Progenitor cell of endocrine pancreas (in vitro differentiated cells): ENCODE measurements at regions not wholly inside any gene's neighbourhood (a gene's known extent, or its start where the extent isn't known, plus 50 kb on each side); places are given as distances from the start of the nearest gene placed in this dataset.

Source experiments
- DNase-seq: peaks from one replicate; pipeline ENCODE4 v3.0.0; 2021; ENCODE audit warnings: low spot score; ENCODE audit not compliant: unreplicated experiment
- H3K27ac Mint-ChIP-seq: 2 replicates; pipeline ENCODE4 v1.8.0; 2021; ENCODE audit warnings: mild to moderate bottlenecking, moderate library complexity, mixed read lengths
- H3K27me3 Mint-ChIP-seq: 2 replicates; pipeline ENCODE4 v1.8.0; 2021; ENCODE audit warnings: mixed read lengths
- H3K36me3 Mint-ChIP-seq: 2 replicates; pipeline ENCODE4 v1.8.0; 2022; ENCODE audit warnings: mixed read lengths; ENCODE audit not compliant: insufficient read depth
- H3K4me1 Mint-ChIP-seq: 2 replicates; pipeline ENCODE4 v1.8.0; 2021; ENCODE audit warnings: low read depth, mixed read lengths
- H3K4me3 Mint-ChIP-seq: 2 replicates; pipeline ENCODE4 v1.8.0; 2021; ENCODE audit warnings: low read depth, mild to moderate bottlenecking, moderate library complexity, mixed read lengths
- H3K9me3 Mint-ChIP-seq: 2 replicates; pipeline ENCODE4 v1.8.0; 2021; ENCODE audit warnings: low read depth, mixed read lengths
- CTCF ChIP-seq: fragments of 200-600 bp; sonication (generic); IDR thresholded peaks from one replicate; pipeline ENCODE4 v1.5.0; 2021; ENCODE audit warnings: antibody characterized with exemption, mild to moderate bottlenecking; ENCODE audit not compliant: unreplicated experiment

GRCh38 chr2:16282511-16282910 lies 342.2 kb downstream of the MYCN start:
- no peak for TF ChIP-seq CTCF

GRCh38 chr2:16281451-16282335 lies 341.3 kb downstream of the MYCN start:
- no peaks in the 10 kb centered on the region for H3K36me3 Mint-ChIP-seq
- H3K27ac Mint-ChIP-seq, result no peak overlapping the region
- H3K4me3 Mint-ChIP-seq, result no peak overlapping the region
- H3K4me1 Mint-ChIP-seq, result peaks cover 5% of the 10 kb centered on the region
- peak; percentile 64 for TF ChIP-seq CTCF
- H3K27me3 Mint-ChIP-seq, result peaks cover 22% of the 10 kb centered on the region
- H3K9me3 Mint-ChIP-seq, result no peaks in the 10 kb centered on the region
- no peak for DNase-seq

More at GRCh38 chr2:16282511-16282910, 342.2 kb downstream of the MYCN start:
- H3K4me3 Mint-ChIP-seq, result no peak overlapping the region
- DNase-seq, result no peak
- no peaks in the 10 kb centered on the region for H3K9me3 Mint-ChIP-seq
- H3K27ac Mint-ChIP-seq, result no peak overlapping the region
- no peaks in the 10 kb centered on the region for H3K36me3 Mint-ChIP-seq
- H3K4me1 Mint-ChIP-seq, result peaks cover 5% of the 10 kb centered on the region
- H3K27me3 Mint-ChIP-seq, result peaks cover 26% of the 10 kb centered on the region

- no peak overlapping the region for H3K4me3 Mint-ChIP-seq
- no peaks in the 10 kb centered on the region for H3K36me3 Mint-ChIP-seq
- H3K27me3 Mint-ChIP-seq, result peaks cover 14% of the 10 kb centered on the region
- no peak overlapping the region for H3K27ac Mint-ChIP-seq
- DNase-seq, result no peak
- H3K9me3 Mint-ChIP-seq, result no peaks in the 10 kb centered on the region
- no peak for TF ChIP-seq CTCF
- peaks cover 5% of the 10 kb centered on the region for H3K4me1 Mint-ChIP-seq
Measured at GRCh38 chr2:16280081-16280480, 339.7 kb downstream of the MYCN start.

GRCh38 chr2:16279641-16280040 lies 339.3 kb downstream of the MYCN start:
- H3K4me1 Mint-ChIP-seq, result peaks cover 5% of the 10 kb centered on the region
- no peak for TF ChIP-seq CTCF
- H3K4me3 Mint-ChIP-seq, result no peak overlapping the region
- no peak overlapping the region for H3K27ac Mint-ChIP-seq
- no peaks in the 10 kb centered on the region for H3K36me3 Mint-ChIP-seq
- peaks cover 13% of the 10 kb centered on the region for H3K27me3 Mint-ChIP-seq
- no peak for DNase-seq
- no peaks in the 10 kb centered on the region for H3K9me3 Mint-ChIP-seq

GRCh38 chr2:16279201-16279570 lies 338.8 kb downstream of the MYCN start:
- Mint-ChIP-seq H3K9me3 (no peaks in the 10 kb centered on the region), H3K27me3 (peaks cover 10% of the 10 kb centered on the region), H3K4me3 (no peak overlapping the region), H3K4me1 (peaks cover 5% of the 10 kb centered on the region), H3K27ac (no peak overlapping the region), H3K36me3 (no peaks in the 10 kb centered on the region)
- no peak for DNase-seq
- TF ChIP-seq CTCF, result no peak
